Left cardiac atrium (tissue), 4 donors: ENCODE measurements at regions not wholly inside any gene's neighbourhood (a gene's known extent, or its start where the extent isn't known, plus 50 kb on each side); places are given as distances from the start of the nearest gene placed in this dataset.

ENCODE experiments used
- ATAC-seq, 2 donors: fragments of 200-7000 bp; cut with Tn5 transposase; one replicate each; pipeline ENCODE4 v1.9.1; 2020; ENCODE audit warnings: mild to moderate bottlenecking in 2 of 2, moderate library complexity in 2 of 2
- DNase-seq: peaks from one replicate; pipeline ENCODE4 v3.0.0-alpha.2; 2020
- intact Hi-C, 2 donors: fragments of 100-400 bp; cut with DNase I; formaldehyde crosslinking; loops; one replicate each; pipeline versions ENCODE4 v1.14.1 to v1.15.1; 2022 to 2023
- donor health status: DM: no; HTN: yes; CAD: no.
- donor health status: DM: no; HTN: yes; CAD: no; lungs with severe emphysema.
- donor health status: DM: yes; HTN: yes; CAD: no.
- donor health status: Dilated cardiomyopathy.

GRCh38 chr4:126269106-126269505, 954.4 kb downstream of the FAT4 start:
- ATAC-seq (peak; percentile 97 to 98), DNase-seq (peak; percentile 60)
- intact Hi-C loops = no loop called here

- intact Hi-C loops = no loop called here
- no peak for ATAC-seq
- DNase-seq = no peak
These were observed 956.5 kb downstream of the FAT4 start for GRCh38 chr4:126271292-126271691.

GRCh38 chr4:126273746-126274145, 959.0 kb downstream of the FAT4 start:
- intact Hi-C loops = no loop called here
- DNase-seq (no peak), ATAC-seq (no peak)

GRCh38 chr4:126291886-126292285, 977.1 kb downstream of the FAT4 start:
- no peak for DNase-seq
- intact Hi-C loops = no loop called here
- ATAC-seq = no peak

GRCh38 chr4:126298271-126298670, 983.5 kb downstream of the FAT4 start:
- DNase-seq (no peak), ATAC-seq (no peak)
- intact Hi-C loops = no loop called here

GRCh38 chr4:126306152-126306869, 991.6 kb downstream of the FAT4 start:
- intact Hi-C loops = no loop called here

GRCh38 chr4:126318376-126318775, 1003.6 kb downstream of the FAT4 start:
- ATAC-seq = no peak
- intact Hi-C loops = no loop called here
- DNase-seq = no peak

More at GRCh38 chr4:126306152-126306869, 991.6 kb downstream of the FAT4 start:
- ATAC-seq = peak; percentile 87 to 90
- DNase-seq = peak; percentile 26

- no peak for DNase-seq
- intact Hi-C loops = no loop called here
- ATAC-seq = no peak
These were observed 1014.2 kb downstream of the FAT4 start for GRCh38 chr4:126328914-126329313.

- ATAC-seq = no peak
- intact Hi-C loops = no loop called here
- DNase-seq = no peak
These were observed 1023.8 kb downstream of the FAT4 start for GRCh38 chr4:126338548-126338947.

- DNase-seq = no peak
- intact Hi-C loops = no loop called here
- ATAC-seq = peak; percentile 44 to 82
These were observed 1027.2 kb downstream of the FAT4 start for GRCh38 chr4:126341927-126342326.

- no peak for ATAC-seq
- intact Hi-C loops = no loop called here
- DNase-seq = no peak
These were observed 1029.7 kb downstream of the FAT4 start for GRCh38 chr4:126344472-126344871.

- DNase-seq (no peak), ATAC-seq (no peak)
- intact Hi-C loops = no loop called here
These were observed 1031.9 kb downstream of the FAT4 start for GRCh38 chr4:126346654-126347053.

GRCh38 chr4:126354784-126355183, 1040.0 kb downstream of the FAT4 start:
- no peak for ATAC-seq
- DNase-seq = no peak
- intact Hi-C loops = no loop called here

- ATAC-seq (no peak), DNase-seq (no peak)
- intact Hi-C loops = no loop called here
These were observed 1043.3 kb downstream of the FAT4 start for GRCh38 chr4:126358041-126358440.

GRCh38 chr4:126361287-126361686, 1046.5 kb downstream of the FAT4 start:
- intact Hi-C loops = no loop called here

GRCh38 chr4:126364311-126364911, 1049.7 kb downstream of the FAT4 start:
- ATAC-seq (peak in 1 of 2 donors; percentile 79), DNase-seq (no peak)
- intact Hi-C loops = no loop called here

More at GRCh38 chr4:126361287-126361686, 1046.5 kb downstream of the FAT4 start:
- DNase-seq (no peak), ATAC-seq (no peak)

- intact Hi-C loops = no loop called here
- ATAC-seq (no peak), DNase-seq (no peak)
These were observed 1054.3 kb downstream of the FAT4 start for GRCh38 chr4:126369076-126369475.

- DNase-seq (no peak), ATAC-seq (no peak)
- intact Hi-C loops = no loop called here
These were observed 1057.9 kb downstream of the FAT4 start for GRCh38 chr4:126372634-126373033.

GRCh38 chr4:126375462-126376054, 1060.8 kb downstream of the FAT4 start:
- ATAC-seq (no peak), DNase-seq (no peak)
- intact Hi-C loops = no loop called here

- ATAC-seq (no peak), DNase-seq (no peak)
- intact Hi-C loops = no loop called here
These were observed 1071.2 kb downstream of the FAT4 start for GRCh38 chr4:126385954-126386353.

GRCh38 chr4:126386512-126386911, 1071.8 kb downstream of the FAT4 start:
- intact Hi-C loops = no loop called here
- ATAC-seq (no peak), DNase-seq (no peak)
